ENCODE measurements at regions not wholly inside any gene's neighbourhood (a gene's known extent, or its start where the extent isn't known, plus 50 kb on each side); places are given as distances from the start of the nearest gene placed in this dataset.

DNA sequence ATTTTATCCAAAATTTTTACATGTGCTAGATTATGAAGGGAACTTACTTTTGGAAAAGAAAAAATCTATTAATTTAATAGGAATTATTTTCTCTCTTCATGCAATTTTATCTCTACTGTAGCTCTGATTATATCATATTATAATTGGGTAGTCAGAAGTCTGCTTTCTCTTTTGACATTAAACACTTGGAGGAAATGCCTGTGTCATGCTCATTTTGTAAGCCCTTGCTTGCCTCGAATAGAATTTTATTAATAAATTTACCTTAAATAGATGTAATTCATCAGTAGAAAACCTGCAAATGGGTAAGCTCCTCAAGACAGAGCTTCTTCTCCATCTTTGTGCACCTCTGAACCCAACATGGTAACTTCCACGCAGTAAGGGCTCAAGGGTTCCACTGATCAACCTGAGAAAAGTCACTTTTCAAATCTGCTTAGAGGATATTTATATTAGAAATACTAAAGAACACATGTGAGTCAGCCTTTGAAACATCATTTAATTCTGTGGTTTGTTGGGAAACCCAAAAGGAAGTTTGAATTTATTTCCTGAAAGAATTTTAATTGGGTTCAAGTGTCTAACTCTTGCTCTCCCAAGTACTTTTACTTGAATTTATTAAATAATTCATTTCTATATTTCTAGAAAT is 266.0 kb downstream of the ALDH8A1 start:
- TF ChIP-seq, protein P1, sequence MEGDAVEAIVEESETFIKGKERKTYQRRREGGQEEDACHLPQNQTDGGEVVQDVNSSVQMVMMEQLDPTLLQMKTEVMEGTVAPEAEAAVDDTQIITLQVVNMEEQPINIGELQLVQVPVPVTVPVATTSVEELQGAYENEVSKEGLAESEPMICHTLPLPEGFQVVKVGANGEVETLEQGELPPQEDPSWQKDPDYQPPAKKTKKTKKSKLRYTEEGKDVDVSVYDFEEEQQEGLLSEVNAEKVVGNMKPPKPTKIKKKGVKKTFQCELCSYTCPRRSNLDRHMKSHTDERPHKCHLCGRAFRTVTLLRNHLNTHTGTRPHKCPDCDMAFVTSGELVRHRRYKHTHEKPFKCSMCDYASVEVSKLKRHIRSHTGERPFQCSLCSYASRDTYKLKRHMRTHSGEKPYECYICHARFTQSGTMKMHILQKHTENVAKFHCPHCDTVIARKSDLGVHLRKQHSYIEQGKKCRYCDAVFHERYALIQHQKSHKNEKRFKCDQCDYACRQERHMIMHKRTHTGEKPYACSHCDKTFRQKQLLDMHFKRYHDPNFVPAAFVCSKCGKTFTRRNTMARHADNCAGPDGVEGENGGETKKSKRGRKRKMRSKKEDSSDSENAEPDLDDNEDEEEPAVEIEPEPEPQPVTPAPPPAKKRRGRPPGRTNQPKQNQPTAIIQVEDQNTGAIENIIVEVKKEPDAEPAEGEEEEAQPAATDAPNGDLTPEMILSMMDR (IDR thresholded peaks at IDR 0.05), result no peak
- TF ChIP-seq POLR2A (IDR thresholded peaks at IDR 0.05; ENCODE audit: low read depth) (no peak), EP300 (IDR thresholded peaks at IDR 0.05) (no peak), POLR2AphosphoS5 (IDR thresholded peaks at IDR 0.05) (no peak)

Measured in esophagus muscularis mucosa (tissue), 4 donors.